HG03354 (cell line): ENCODE measurements at regions not wholly inside any gene's neighbourhood (a gene's known extent, or its start where the extent isn't known, plus 50 kb on each side); places are given as distances from the start of the nearest gene placed in this dataset.

Source experiments
- ATAC-seq: cut with Tn5 transposase; IDR thresholded peaks from one replicate; pipeline ENCODE4 v1.9.1; 2021; ENCODE audit warnings: mild to moderate bottlenecking; ENCODE audit not compliant: unreplicated experiment, poor library complexity, severe bottlenecking

- ATAC-seq: no peak
These were observed 179.9 kb downstream of the NPHP4 start for GRCh38 chr1:5812295-5812694.

GRCh38 chr1:5811419-5811818 is 180.8 kb downstream of the NPHP4 start:
- ATAC-seq: no peak

GRCh38 chr1:5810553-5811270 is 181.5 kb downstream of the NPHP4 start:
- ATAC-seq: no peak

- no peak for ATAC-seq
These were observed 182.1 kb downstream of the NPHP4 start for GRCh38 chr1:5810131-5810530.

- no peak for ATAC-seq
These were observed 182.9 kb downstream of the NPHP4 start for GRCh38 chr1:5809207-5809788.

- no peak for ATAC-seq
These were observed 188.4 kb downstream of the NPHP4 start for GRCh38 chr1:5803851-5804250.

- no peak for ATAC-seq
These were observed 189.6 kb downstream of the NPHP4 start for GRCh38 chr1:5802606-5803005.

- ATAC-seq: no peak
These were observed 193.3 kb downstream of the NPHP4 start for GRCh38 chr1:5798904-5799303.

- no peak for ATAC-seq
These were observed 194.0 kb downstream of the NPHP4 start for GRCh38 chr1:5798151-5798730.

GRCh38 chr1:5796028-5796427 is 196.2 kb downstream of the NPHP4 start:
- no peak for ATAC-seq

GRCh38 chr1:5794279-5794678 is 197.9 kb downstream of the NPHP4 start:
- ATAC-seq: no peak

GRCh38 chr1:5793516-5793915 is 198.7 kb downstream of the NPHP4 start:
- no peak for ATAC-seq

- no peak for ATAC-seq
These were observed 211.1 kb downstream of the NPHP4 start for GRCh38 chr1:5781079-5781478.

- ATAC-seq: no peak
These were observed 211.9 kb downstream of the NPHP4 start for GRCh38 chr1:5780324-5780716.

GRCh38 chr1:5779608-5780323 is 212.5 kb downstream of the NPHP4 start:
- ATAC-seq: no peak

GRCh38 chr1:5776035-5776550 is 216.1 kb downstream of the NPHP4 start:
- no peak for ATAC-seq

- ATAC-seq: no peak
These were observed 218.2 kb downstream of the NPHP4 start for GRCh38 chr1:5774019-5774418.

- no peak for ATAC-seq
These were observed 220.4 kb downstream of the NPHP4 start for GRCh38 chr1:5771788-5772187.

- no peak for ATAC-seq
These were observed 221.1 kb downstream of the NPHP4 start for GRCh38 chr1:5770981-5771765.

- ATAC-seq: no peak
These were observed 222.5 kb downstream of the NPHP4 start for GRCh38 chr1:5769760-5770159.
